SJSA1 (cell line): ENCODE measurements at regions not wholly inside any gene's neighbourhood (a gene's known extent, or its start where the extent isn't known, plus 50 kb on each side); places are given as distances from the start of the nearest gene placed in this dataset.
"Not testable (repeated sequence)": the region's sequence is repeated elsewhere in the genome, so short reads cannot be mapped to it uniquely, and the experiment has no call there.

Experiments
- DNase-seq, 2 experiments: peaks; one replicate each; pipeline ENCODE4 v3.0.0-alpha.2; 2015 to 2020; ENCODE audit warnings: low spot score in 2 of 2, low read depth in 1 of 2
- H3K27ac ChIP-seq: fragments of 250-450 bp; sonication (Bioruptor Pico); 2 replicates; pipeline ENCODE4 v1.5.1; 2020; ENCODE audit warnings: mild to moderate bottlenecking, moderate library complexity
- H3K27me3 ChIP-seq: fragments of 250-450 bp; sonication (Bioruptor Pico); replicated peaks from 2 replicates; pipeline ENCODE4 v1.5.1; 2020; ENCODE audit warnings: mild to moderate bottlenecking, moderate library complexity
- H3K36me3 ChIP-seq: fragments of 250-450 bp; sonication (Bioruptor Pico); 2 replicates; pipeline ENCODE4 v1.5.1; 2020; ENCODE audit warnings: mild to moderate bottlenecking
- H3K4me1 ChIP-seq: fragments of 250-450 bp; sonication (Bioruptor Pico); replicated peaks from 2 replicates; pipeline ENCODE4 v1.6.1; 2021; ENCODE audit warnings: mild to moderate bottlenecking
- H3K4me3 ChIP-seq: fragments of 250-450 bp; sonication (Bioruptor Pico); 2 replicates; pipeline ENCODE4 v1.5.1; 2020; ENCODE audit warnings: mild to moderate bottlenecking
- H3K9me3 ChIP-seq: fragments of 250-450 bp; sonication (Bioruptor Pico); replicated peaks from 2 replicates; pipeline ENCODE4 v1.5.1; 2020; ENCODE audit warnings: mild to moderate bottlenecking

DNA sequence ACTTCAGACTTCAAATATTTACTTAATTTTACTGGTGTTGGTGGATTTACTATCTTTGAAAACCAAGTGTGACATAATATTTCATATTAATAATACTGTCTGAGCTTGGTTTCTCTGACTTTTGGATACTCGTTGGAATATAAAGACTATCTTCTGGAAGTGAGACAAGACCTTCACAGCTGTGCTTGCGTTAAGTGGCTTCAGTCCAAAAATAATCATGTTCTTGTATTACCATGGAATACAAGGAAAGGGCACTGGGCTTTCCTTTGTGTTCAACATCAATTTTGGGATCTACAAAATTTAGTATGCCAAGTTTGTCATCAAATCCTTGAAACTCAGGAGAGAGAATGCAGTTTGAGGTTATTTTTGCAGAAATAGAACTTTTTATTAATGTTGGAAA, 712.4 kb upstream of the LCORL start:
- peaks cover 6% of the 10 kb centered on the region; the same call in 1 of the 2 replicates for H3K9me3 ChIP-seq
- no peaks in the 10 kb centered on the region for H3K36me3 ChIP-seq
- H3K4me3 ChIP-seq = no peak overlapping the region
- DNase-seq = no peak
- H3K4me1 ChIP-seq = no peaks in the 10 kb centered on the region
- H3K27me3 ChIP-seq = no peaks in the 10 kb centered on the region
- no peak overlapping the region for H3K27ac ChIP-seq

- H3K4me3 ChIP-seq = no peak overlapping the region
- H3K9me3 ChIP-seq = no peaks in the 10 kb centered on the region
- no peak for DNase-seq
- no peaks in the 10 kb centered on the region for H3K4me1 ChIP-seq
- H3K27ac ChIP-seq = no peak overlapping the region
- H3K27me3 ChIP-seq = no peaks in the 10 kb centered on the region
- H3K36me3 ChIP-seq = no peaks in the 10 kb centered on the region
Measured at GRCh38 chr4:18722748-18723191, 701.2 kb upstream of the LCORL start.

- Histone ChIP-seq H3K36me3 (no peaks in the 10 kb centered on the region), H3K4me1 (no peaks in the 10 kb centered on the region), H3K27ac (no peak overlapping the region), H3K4me3 (no peak overlapping the region), H3K27me3 (no peaks in the 10 kb centered on the region), H3K9me3 (no peaks in the 10 kb centered on the region)
- DNase-seq = no peak
Measured at GRCh38 chr4:18698119-18698883, 676.7 kb upstream of the LCORL start.

- Histone ChIP-seq H3K27me3 (no peaks in the 10 kb centered on the region), H3K4me3 (no peak overlapping the region), H3K27ac (no peak overlapping the region)
Measured at GRCh38 chr4:18695733-18696527, 674.4 kb upstream of the LCORL start.

GRCh38 chr4:18691431-18692200, 670.1 kb upstream of the LCORL start:
- no peaks in the 10 kb centered on the region for H3K36me3 ChIP-seq
- no peaks in the 10 kb centered on the region for H3K27me3 ChIP-seq
- no peaks in the 10 kb centered on the region for H3K9me3 ChIP-seq
- no peak overlapping the region for H3K4me3 ChIP-seq
- no peak overlapping the region for H3K27ac ChIP-seq
- no peak for DNase-seq
- no peaks in the 10 kb centered on the region for H3K4me1 ChIP-seq

More at GRCh38 chr4:18695733-18696527, 674.4 kb upstream of the LCORL start:
- DNase-seq = no peak
- Histone ChIP-seq H3K9me3 (no peaks in the 10 kb centered on the region), H3K4me1 (no peaks in the 10 kb centered on the region), H3K36me3 (no peaks in the 10 kb centered on the region)

DNA sequence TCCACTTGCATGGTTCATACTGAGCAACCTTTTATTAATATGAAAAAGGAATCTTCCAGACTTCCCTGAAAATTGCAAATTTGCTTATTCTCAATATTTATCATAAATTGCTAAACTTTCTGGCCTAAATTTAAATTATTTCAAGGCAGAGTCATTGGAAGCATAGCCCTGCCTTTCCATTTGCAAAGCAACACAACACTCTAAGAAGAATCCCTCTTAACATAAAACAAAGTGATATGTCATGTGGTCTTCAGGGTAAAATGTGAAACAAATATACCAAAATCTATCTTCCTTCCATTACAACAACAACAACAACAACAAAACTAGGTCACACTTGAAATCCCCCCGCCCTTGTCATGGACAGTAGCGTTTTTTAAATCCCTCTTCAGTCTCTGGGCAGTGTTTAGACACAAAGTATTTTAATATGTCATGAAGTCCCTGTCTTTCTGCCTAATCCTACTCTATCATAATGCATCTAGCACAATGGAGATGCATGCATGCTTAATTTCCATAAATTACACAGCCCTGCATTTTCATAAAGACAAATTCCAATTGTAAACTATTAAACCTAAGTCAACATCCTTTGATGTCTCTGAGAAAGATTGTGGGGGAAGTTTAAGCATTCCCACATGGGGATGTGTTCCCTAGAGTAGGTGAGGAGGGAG, 668.9 kb upstream of the LCORL start:
- Histone ChIP-seq H3K4me1 (no peaks in the 10 kb centered on the region), H3K27ac (no peak overlapping the region), H3K4me3 (no peak overlapping the region), H3K36me3 (no peaks in the 10 kb centered on the region), H3K27me3 (no peaks in the 10 kb centered on the region), H3K9me3 (no peaks in the 10 kb centered on the region)
- no peak for DNase-seq

- Histone ChIP-seq H3K4me1 (no peaks in the 10 kb centered on the region), H3K9me3 (no peaks in the 10 kb centered on the region), H3K27me3 (no peaks in the 10 kb centered on the region), H3K27ac (no peak overlapping the region), H3K4me3 (no peak overlapping the region), H3K36me3 (no peaks in the 10 kb centered on the region)
- peak; percentile 57 to 69 for DNase-seq
Measured at GRCh38 chr4:18689308-18690115, 668.0 kb upstream of the LCORL start.

- H3K27me3 ChIP-seq, H3K36me3 ChIP-seq, H3K9me3 ChIP-seq, H3K4me3 ChIP-seq, DNase-seq, H3K4me1 ChIP-seq, H3K27ac ChIP-seq: not testable (repeated sequence)
Measured at GRCh38 chr4:18688351-18688750, 666.8 kb upstream of the LCORL start.

GRCh38 chr4:18686338-18687037, 664.9 kb upstream of the LCORL start:
- Histone ChIP-seq H3K4me1 (no peaks in the 10 kb centered on the region), H3K4me3 (no peak overlapping the region), H3K9me3 (no peaks in the 10 kb centered on the region), H3K27ac (no peak overlapping the region), H3K27me3 (no peaks in the 10 kb centered on the region), H3K36me3 (no peaks in the 10 kb centered on the region)
- no peak for DNase-seq

DNA sequence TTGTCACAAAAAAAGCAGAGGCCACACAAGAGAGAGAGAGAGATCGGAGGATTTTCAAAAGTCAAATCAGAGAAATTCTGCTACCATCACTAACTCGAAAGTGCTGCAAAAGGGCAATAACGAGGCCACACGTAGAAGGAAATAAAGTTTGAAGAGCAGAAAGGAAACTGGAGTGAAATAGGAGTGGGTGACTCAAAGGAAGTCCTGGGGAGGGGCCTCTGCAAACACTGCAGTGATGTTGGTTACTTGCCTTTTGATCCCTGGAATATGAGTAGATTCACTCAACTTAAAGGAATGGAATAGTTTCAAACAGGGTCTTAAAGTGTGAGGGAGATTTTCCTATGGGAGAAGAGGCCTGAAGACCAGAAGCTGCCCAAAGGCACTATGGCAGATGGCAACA, 663.4 kb upstream of the LCORL start:
- Histone ChIP-seq H3K27me3 (no peaks in the 10 kb centered on the region), H3K36me3 (no peaks in the 10 kb centered on the region), H3K4me3 (no peak overlapping the region), H3K4me1 (no peaks in the 10 kb centered on the region), H3K9me3 (no peaks in the 10 kb centered on the region), H3K27ac (no peak overlapping the region)
- DNase-seq = no peak

DNA sequence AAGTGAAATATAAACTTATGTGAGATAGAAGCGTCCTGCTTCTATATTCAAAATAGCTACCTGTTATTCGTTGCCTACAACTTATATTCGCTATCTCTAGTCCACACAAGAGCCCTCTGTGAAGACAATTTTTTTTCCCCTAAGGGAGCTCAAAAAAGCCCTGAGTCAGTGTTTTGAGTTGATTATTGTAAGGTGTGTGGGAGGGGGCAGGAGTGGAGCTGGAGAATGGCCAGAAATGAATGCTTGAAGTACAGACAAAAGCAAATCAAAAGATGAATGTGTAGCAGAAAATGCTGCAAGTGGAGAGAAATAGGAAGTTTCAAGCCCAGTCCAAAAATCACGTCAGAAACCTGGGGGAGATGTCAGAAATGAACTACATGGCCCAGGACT, 655.0 kb upstream of the LCORL start:
- no peak overlapping the region for H3K27ac ChIP-seq
- no peaks in the 10 kb centered on the region for H3K36me3 ChIP-seq
- DNase-seq = no peak
- H3K9me3 ChIP-seq = no peaks in the 10 kb centered on the region
- H3K4me1 ChIP-seq = no peaks in the 10 kb centered on the region
- H3K27me3 ChIP-seq = no peaks in the 10 kb centered on the region
- no peak overlapping the region for H3K4me3 ChIP-seq
